ENCODE measurements at regions not wholly inside any gene's neighbourhood (a gene's known extent, or its start where the extent isn't known, plus 50 kb on each side); places are given as distances from the start of the nearest gene placed in this dataset.
A peak's percentile ranks its signal among the peaks of the same experiment; 100 is the strongest.

DNA sequence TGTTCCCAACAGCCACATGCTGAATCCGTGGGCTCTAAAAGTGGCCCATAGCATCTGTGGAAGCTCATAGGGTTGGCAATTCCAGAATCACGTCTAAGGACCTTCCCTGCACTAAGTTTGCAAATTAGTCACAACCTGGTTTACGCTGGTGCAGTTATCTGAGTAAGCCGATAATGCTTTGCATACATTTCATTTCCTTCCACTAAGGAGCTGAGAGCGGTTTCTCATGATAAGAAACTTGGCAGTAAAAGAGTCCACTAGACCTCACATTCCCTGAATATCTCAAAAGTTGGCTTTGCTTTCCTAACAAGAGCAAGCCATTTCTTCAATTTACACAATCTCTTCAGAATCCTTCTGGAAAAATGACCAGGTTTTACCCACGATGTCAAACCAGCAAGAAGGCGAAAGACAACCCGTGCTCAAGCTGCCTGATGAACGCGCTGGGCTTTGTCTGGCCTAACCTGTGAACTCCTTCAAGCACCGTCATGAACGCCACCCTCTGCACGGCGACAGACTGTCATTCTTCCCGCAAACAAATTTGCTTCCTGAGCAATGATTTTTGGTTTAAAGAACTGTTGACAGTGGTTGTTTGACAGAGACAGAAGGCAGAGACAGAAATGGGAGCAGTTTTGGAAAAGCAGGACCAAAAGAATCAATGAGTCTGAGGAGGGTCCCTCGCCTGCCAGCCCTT, 73.0 kb upstream of the COPS8 start:
- DNase-seq, result no peak

DNA sequence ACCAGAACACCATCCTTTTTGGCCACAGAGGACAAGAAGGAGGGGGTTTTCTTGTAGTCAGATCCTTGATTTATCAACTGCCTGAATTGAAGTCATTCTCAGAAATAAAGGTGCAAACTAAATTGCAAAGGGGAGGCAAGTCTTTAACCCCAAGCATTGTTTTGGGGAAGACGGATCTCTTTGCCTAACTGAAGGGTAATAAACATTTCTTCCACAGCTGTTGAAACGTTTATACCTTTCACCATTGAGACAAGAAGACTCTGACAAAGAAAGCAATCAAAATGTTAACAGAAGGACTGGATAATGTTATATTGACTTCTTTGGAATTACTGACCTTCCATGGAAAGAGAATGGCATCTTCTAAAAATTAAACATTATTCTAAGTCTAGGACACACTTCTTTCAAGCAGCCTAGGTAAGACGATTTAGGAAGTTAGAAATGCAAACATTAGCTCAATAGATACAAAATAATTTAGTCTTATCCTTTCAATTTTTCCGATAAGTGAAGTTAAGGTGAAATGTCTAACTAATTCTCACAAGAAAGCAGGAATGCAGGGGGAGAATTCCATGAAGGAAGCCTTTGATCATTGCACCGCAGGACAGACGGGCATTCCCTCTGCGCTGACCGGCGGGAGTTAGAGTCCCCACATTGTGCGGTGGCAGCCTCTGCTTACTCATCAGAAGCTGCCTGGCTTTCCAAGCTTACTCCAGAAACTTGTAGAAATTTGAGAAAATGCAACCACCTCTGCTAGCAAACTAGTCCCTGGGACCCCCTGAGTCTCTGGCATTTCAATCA, 69.4 kb upstream of the COPS8 start:
- DNase-seq, result no peak

DNA sequence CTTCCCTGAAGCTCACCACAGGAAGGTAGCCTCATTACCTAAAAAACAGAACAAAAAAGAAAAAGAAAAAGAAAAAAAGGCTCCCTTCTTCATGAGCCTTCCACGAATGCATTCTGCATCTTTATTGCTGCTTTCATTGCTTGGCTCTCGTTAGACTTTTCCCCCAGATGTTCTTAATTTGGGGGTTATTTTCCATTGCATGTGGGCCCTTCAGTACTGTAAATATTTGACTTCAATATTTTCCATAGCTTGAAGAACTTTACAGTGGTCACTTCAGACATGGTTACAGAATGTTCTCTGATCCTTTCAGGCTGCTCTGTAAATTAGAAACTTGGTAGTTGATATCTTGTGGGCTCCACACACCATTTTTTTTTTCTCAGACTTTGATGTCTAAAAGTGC, 65.6 kb upstream of the COPS8 start:
- DNase-seq, result no peak

DNA sequence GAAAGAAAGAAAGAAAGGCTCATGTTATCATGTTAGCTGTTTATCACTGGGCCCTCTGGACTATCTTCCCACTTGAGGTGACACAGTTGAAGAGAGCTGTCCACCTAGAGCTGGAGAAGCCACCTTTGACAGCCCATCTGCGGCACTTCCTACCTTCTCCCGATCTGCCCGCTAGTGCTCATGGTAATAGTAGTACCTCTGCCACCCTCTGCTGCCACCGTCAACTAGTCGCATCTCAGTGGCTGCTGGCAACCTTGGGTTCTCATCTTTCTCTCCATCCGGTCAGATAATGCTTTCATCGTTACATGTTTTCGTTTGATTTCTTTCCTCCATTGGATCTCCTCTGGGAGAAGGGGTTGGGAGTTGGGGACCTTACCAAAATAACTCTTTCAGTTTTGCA, 63.2 kb upstream of the COPS8 start:
- DNase-seq, result no peak

DNA sequence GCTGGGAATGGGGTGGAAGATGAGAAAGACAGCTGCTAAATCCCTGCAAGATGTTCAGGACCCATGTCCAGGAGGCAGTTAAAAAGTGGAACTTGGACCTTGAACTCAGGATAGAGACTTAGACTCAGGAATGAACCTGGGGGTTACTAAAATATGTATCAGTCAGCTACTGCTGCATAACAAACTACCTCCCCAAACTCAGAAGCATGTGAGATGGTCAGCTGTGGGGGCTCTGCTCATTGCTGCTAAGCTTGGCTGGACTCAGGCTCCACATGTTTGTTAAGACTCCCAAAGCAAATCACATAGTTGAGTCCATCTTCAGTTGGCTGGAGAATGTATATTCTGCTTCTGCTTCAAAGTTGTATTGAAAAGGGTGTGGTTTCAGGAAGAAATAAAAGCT, 61.4 kb upstream of the COPS8 start:
- no peak for DNase-seq

DNA sequence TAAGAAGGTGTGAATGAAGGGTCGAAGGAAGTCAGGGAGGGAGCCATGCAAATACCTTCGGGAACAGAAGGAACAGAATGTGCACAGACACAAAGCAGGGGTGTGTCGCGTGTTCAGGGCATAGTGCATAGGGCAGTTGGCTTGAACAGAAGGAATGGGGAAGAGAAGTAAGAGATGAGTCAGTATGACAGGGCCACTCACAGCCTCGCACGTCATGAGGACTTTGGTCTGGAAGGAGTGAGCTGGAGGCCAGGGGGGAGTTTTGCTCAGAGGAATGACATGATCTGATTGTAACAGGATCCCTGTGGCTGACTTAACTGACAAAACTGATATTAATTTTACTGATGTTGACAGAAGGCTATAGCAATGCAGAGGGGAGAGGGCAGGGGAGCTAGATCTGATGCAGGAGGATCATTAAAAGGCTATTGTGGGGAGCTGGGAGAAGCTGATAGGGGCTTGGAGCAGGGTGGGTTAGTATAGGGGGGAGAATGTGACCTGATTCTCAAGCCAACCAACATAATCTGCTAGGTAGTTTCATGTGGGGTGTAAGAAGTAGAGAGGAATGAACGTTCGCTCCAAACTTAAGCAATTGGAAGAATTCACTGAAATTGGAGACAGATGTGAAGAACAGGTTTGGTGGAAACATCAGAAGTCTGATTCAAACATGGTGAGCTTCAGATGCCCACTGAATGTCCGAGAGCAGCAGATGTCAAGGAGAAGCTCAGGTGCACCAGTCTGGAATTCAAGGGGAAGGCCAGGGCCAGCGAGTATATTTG, 60.4 kb upstream of the COPS8 start:
- no peak for DNase-seq

DNA sequence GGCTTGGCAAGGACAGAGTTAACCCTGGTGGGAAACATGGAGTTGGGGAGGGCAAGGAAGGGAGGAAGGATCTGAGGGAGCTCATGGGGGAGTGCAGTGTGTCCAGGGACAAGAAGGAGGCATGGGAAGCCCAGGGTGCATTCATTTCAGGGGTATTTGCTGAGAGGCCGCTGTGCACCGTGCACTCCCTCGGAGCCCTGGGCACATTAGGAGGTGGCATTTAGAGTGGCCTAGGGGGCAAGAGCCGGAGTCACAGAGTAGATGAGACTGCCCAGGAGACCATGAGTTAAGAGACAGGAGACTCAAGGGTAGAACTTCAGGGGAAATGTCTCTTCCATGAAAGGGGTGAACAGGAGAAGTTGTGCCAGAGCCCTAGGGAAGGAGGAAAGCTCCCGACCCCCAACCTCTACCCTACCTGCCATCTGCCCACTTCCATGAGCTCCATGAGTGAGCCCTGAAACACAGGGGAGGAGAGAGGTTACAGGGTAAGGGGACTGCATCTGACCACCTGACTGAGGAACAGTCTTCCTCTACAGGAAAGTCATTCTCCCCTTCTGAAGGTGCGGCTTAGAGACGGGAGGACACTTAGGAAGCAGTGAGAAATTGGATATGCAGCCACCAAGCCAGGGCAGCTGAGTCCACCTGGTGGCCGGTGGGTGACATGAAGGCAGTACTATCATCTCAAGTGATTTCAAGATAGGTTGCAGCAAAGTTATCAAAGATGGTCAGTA, 58.5 kb upstream of the COPS8 start:
- peak; percentile 59 for DNase-seq

DNA sequence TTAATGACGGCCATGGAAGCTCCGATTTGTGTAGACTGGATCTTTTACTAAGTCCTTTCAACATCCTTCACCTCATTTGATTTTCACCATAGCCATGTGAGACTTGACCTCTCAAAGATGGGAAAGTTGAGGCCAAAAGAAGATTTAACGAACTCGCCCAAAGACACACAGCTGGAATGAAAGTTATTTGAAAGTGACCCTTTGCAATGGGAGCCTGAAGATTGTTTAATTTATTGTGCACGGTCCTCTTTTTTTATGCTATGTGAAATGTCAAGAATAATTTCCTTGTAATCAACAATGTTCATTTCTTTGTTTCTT, 58.0 kb upstream of the COPS8 start:
- DNase-seq, result no peak

DNA sequence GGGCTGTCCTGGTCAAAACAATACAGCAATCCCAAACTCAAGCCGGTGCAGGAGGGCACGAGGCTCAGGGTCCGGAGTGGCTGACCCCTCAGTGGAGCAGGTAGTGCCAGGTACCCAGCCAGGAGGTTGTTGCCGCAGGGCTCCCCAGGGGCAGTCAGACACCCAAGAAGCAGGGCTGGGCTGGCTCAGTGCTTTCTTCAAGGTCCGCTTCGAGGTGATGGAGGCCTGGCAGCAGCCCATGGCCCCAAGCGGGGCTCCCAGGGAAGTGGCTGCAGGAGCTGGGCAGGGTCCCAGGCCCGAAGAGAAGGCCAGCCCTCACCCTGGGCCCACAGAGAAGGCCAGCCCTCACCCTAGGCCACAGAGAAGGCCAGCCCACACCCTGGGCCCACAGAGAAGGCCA, 55.3 kb upstream of the COPS8 start:
- no peak for DNase-seq

DNA sequence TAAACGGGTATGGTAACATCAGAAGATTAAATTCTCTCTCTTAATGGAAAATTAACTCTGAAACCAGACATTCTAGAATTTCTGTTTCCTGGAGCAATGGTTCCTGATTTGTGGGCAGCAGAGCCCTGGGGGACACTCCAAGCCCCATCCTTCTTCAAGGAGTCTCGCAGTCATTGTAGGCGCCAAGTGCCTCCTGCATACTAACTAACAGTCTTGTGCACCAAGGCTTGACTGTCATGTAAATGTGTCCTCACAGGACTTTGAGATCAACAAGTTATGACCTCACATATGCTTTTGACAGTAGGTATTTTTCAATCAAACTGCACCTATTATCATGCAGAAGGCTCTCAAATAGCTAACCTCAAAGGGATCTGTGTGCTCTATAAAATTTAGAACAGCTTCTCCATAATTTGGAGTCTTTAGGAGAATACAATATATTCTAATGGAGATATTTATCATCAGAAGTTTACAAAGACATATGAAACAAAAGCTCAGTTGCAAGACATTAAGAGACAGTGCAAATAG, 52.1 kb upstream of the COPS8 start:
- no peak for DNase-seq

DNA sequence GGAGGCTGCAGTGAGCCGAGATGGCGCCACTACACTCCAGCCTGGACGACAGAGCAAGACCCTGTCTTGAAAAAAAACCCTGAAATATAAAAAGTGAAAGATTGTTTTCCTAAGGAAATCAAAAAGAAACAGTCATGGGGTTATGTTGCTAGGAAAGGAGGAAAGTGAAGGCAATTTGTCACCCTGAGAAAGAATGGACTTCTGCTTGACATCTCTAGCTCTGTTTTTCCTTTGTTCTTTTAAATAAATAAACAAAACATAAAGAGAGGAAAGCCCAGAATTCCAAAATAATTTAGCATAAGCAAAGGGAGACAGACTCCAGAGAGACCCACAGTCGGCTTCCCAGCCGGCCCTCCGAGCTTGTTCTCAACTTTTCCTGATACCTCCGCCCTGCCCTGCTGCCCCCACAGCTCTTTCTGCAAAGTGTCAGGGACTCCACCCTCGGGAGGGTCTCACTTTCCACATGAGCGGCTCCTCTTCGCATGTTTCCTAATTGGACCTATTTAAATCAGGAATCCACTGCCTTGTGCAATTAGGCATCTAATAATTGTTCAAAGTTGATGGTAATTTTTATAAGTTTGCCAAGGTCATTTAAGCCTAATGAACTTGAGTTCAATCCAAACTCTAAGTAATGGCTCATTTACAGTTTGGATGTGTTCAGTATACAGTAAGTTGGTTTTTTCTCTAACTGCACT, 49.8 kb upstream of the COPS8 start:
- no peak for DNase-seq

All from NCI-H1694 treated with DMSO at 0.1 percent for 48 hours (cell line).